KMS-11 (cell line): ENCODE measurements at regions not wholly inside any gene's neighbourhood (a gene's known extent, or its start where the extent isn't known, plus 50 kb on each side); places are given as distances from the start of the nearest gene placed in this dataset.

ENCODE experiments used
- H2AFZ ChIP-seq: fragments of 200-600 bp; sonication (generic); 2 replicates; pipeline ENCODE4 v1.6.1; 2016; ENCODE audit warnings: antibody characterized with exemption, mixed run types, low read depth
- H3K27ac ChIP-seq: fragments of 200-600 bp; sonication (generic); 2 replicates; pipeline ENCODE4 v1.6.1; 2016; ENCODE audit warnings: mild to moderate bottlenecking, mixed run types
- H3K27me3 ChIP-seq: fragments of 200-600 bp; sonication (generic); 2 replicates; pipeline ENCODE4 v1.6.1; 2017; ENCODE audit warnings: mild to moderate bottlenecking, low read depth, mixed run types, moderate library complexity; ENCODE audit not compliant: insufficient read depth
- H3K36me3 ChIP-seq: fragments of 200-600 bp; sonication (generic); 2 replicates; pipeline ENCODE4 v1.6.1; 2017; ENCODE audit warnings: mild to moderate bottlenecking, mixed run types; ENCODE audit not compliant: insufficient read depth
- H3K4me1 ChIP-seq: fragments of 200-600 bp; sonication (generic); 2 replicates; pipeline ENCODE4 v1.6.1; 2016; ENCODE audit warnings: mild to moderate bottlenecking, low read depth, mixed run types; ENCODE audit not compliant: poor library complexity, severe bottlenecking
- H3K4me2 ChIP-seq: fragments of 200-600 bp; sonication (generic); 2 replicates; pipeline ENCODE4 v1.7.0; 2016; ENCODE audit warnings: mild to moderate bottlenecking, mixed run types
- H3K4me3 ChIP-seq: fragments of 200-600 bp; sonication (generic); IDR thresholded peaks from 2 replicates; pipeline ENCODE4 v1.6.1; 2017; ENCODE audit warnings: low read depth, low read length, mixed read lengths; ENCODE audit not compliant: insufficient read depth
- H3K79me2 ChIP-seq: fragments of 200-600 bp; sonication (generic); 2 replicates; pipeline ENCODE4 v1.6.1; 2016; ENCODE audit warnings: low read depth, mixed run types; ENCODE audit not compliant: insufficient read depth
- H3K9ac ChIP-seq: fragments of 200-600 bp; sonication (generic); 2 replicates; pipeline ENCODE4 v1.6.1; 2016; ENCODE audit warnings: mild to moderate bottlenecking, mixed run types
- H4K20me1 ChIP-seq: fragments of 200-600 bp; sonication (generic); 2 replicates; pipeline ENCODE4 v1.6.1; 2016; ENCODE audit warnings: mild to moderate bottlenecking, mixed run types; ENCODE audit not compliant: insufficient read depth
- TF ChIP-seq, protein P1 (sequence below): fragments of 200-600 bp; sonication (generic); conservative IDR thresholded peaks from 2 replicates; pipeline ENCODE4 v1.6.1; 2017; ENCODE audit warnings: low read depth, mild to moderate bottlenecking, antibody characterized with exemption, low read length, moderate library complexity, mixed read lengths

GRCh38 chr5:68669864-68670575 is 423.8 kb upstream of the SLC30A5 start:
- H4K20me1 ChIP-seq: no peaks in the 10 kb centered on the region
- H3K27me3 ChIP-seq: no peaks in the 10 kb centered on the region
- H3K36me3 ChIP-seq: no peaks in the 10 kb centered on the region
- no peak overlapping the region for H3K9ac ChIP-seq
- no peak overlapping the region for H3K4me3 ChIP-seq
- no peak overlapping the region for H3K4me2 ChIP-seq
- no peak overlapping the region for H3K27ac ChIP-seq
- H3K4me1 ChIP-seq: no peaks in the 10 kb centered on the region
- TF ChIP-seq, protein P1, sequence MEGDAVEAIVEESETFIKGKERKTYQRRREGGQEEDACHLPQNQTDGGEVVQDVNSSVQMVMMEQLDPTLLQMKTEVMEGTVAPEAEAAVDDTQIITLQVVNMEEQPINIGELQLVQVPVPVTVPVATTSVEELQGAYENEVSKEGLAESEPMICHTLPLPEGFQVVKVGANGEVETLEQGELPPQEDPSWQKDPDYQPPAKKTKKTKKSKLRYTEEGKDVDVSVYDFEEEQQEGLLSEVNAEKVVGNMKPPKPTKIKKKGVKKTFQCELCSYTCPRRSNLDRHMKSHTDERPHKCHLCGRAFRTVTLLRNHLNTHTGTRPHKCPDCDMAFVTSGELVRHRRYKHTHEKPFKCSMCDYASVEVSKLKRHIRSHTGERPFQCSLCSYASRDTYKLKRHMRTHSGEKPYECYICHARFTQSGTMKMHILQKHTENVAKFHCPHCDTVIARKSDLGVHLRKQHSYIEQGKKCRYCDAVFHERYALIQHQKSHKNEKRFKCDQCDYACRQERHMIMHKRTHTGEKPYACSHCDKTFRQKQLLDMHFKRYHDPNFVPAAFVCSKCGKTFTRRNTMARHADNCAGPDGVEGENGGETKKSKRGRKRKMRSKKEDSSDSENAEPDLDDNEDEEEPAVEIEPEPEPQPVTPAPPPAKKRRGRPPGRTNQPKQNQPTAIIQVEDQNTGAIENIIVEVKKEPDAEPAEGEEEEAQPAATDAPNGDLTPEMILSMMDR: no peak
- H3K79me2 ChIP-seq: no peaks in the 10 kb centered on the region
- no peak overlapping the region for H2AFZ ChIP-seq

DNA sequence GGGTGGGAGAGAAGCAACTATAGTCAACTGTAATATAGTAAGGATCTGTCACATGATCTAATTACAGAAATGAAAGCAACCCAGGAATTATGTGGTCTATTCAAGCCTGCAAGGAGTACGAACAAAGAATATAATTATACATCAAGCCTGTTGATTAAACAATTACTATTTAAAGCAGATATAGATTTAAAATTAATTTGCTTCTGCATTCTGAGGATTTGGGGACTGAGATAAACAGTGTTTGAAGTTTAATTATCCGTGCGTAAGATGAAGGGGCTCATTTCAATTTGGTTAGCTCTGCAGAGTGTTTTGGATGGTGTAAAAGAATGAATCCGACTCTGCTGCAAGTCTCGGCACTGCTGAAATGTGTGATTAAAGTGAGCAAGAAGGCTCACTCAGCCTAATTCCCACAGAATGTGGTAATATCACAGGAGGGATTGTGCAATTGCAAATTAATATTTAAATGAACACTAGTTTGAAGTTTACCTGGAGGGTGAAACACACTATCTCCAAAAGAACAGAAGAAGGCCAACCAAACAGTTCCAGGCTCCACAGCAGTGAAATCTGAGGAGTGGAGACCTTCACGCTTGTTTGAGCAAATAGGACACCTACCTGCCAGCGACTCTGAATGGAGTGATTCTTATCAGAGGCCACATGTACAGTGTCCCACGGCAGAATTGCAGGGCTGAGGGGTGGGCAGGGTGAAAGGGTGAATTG is 420.6 kb upstream of the SLC30A5 start:
- no peak overlapping the region for H3K4me3 ChIP-seq
- TF ChIP-seq, protein P1: no peak
- H3K27me3 ChIP-seq: no peaks in the 10 kb centered on the region
- no peaks in the 10 kb centered on the region for H3K79me2 ChIP-seq
- no peak overlapping the region for H2AFZ ChIP-seq
- no peak overlapping the region for H3K4me2 ChIP-seq
- no peak overlapping the region for H3K9ac ChIP-seq
- no peaks in the 10 kb centered on the region for H3K36me3 ChIP-seq
- H4K20me1 ChIP-seq: no peaks in the 10 kb centered on the region
- H3K4me1 ChIP-seq: no peaks in the 10 kb centered on the region
- H3K27ac ChIP-seq: no peak overlapping the region

- no peak overlapping the region for H3K27ac ChIP-seq
- H3K4me3 ChIP-seq: no peak overlapping the region
- TF ChIP-seq, protein P1: no peak
- H3K4me1 ChIP-seq: no peaks in the 10 kb centered on the region
- H4K20me1 ChIP-seq: no peaks in the 10 kb centered on the region
- no peak overlapping the region for H3K4me2 ChIP-seq
- no peaks in the 10 kb centered on the region for H3K79me2 ChIP-seq
- no peak overlapping the region for H3K9ac ChIP-seq
- no peaks in the 10 kb centered on the region for H3K36me3 ChIP-seq
- H3K27me3 ChIP-seq: no peaks in the 10 kb centered on the region
- H2AFZ ChIP-seq: no peak overlapping the region
Measured at GRCh38 chr5:68673823-68674180, 420.0 kb upstream of the SLC30A5 start.

- no peaks in the 10 kb centered on the region for H3K27me3 ChIP-seq
- H3K4me1 ChIP-seq: no peaks in the 10 kb centered on the region
- TF ChIP-seq, protein P1: no peak
- H2AFZ ChIP-seq: no peak overlapping the region
- no peak overlapping the region for H3K27ac ChIP-seq
- H3K36me3 ChIP-seq: no peaks in the 10 kb centered on the region
- no peak overlapping the region for H3K9ac ChIP-seq
- no peak overlapping the region for H3K4me3 ChIP-seq
- H3K79me2 ChIP-seq: no peaks in the 10 kb centered on the region
- H4K20me1 ChIP-seq: no peaks in the 10 kb centered on the region
- no peak overlapping the region for H3K4me2 ChIP-seq
Measured at GRCh38 chr5:68679041-68679440, 414.8 kb upstream of the SLC30A5 start.
